SK-N-SH (cell line): ENCODE measurements at regions not wholly inside any gene's neighbourhood (a gene's known extent, or its start where the extent isn't known, plus 50 kb on each side); places are given as distances from the start of the nearest gene placed in this dataset.

Experiments
- CTCF ChIA-PET: fragments of 300-600, 350-600 bp; formaldehyde crosslinking; extraction: SDS; loops from one replicate; lab custom pipeline; 2021; lab: Yijun Ruan, JAX
- POLR2A ChIA-PET: fragments of 350-600 bp; sonication (Branson Sonifier 250); formaldehyde crosslinking; extraction: SDS; loops from one replicate; lab custom pipeline; 2020; ENCODE audit warnings: antibody characterized with exemption, inconsistent platforms; lab: Yijun Ruan, JAX
- DNase-seq: peaks from one replicate; pipeline ENCODE4 v3.0.0; 2012
- H2AFZ ChIP-seq: fragments of 200-600 bp; sonication (generic); 2 replicates; pipeline ENCODE4 v1.8.1; 2016; ENCODE audit warnings: antibody characterized with exemption, mild to moderate bottlenecking, low read depth
- H3F3A ChIP-seq: fragments of 200-600 bp; sonication (generic); replicated peaks from 2 replicates; pipeline ENCODE3; 2016; ENCODE audit warnings: antibody characterized with exemption, mild to moderate bottlenecking; ENCODE audit not compliant: insufficient read depth
- H3K27ac ChIP-seq, 2 experiments: fragments of 200-500 bp in 1 of 2; fragments of 200-600 bp in 1 of 2; sonication (Bioruptor generic) in 1 of 2; sonication (generic), shearing (Covaris generic) in 1 of 2; 2 replicates each; pipeline versions ENCODE4 v1.5.1 to v1.6.1; 2014 to 2016; ENCODE audit warnings: low read depth in 2 of 2, inconsistent platforms in 1 of 2, low read length in 1 of 2, mild to moderate bottlenecking in 1 of 2, mixed read lengths in 1 of 2
- H3K27me3 ChIP-seq: fragments of 200-600 bp; sonication (generic), shearing (Covaris generic); 2 replicates; pipeline ENCODE4 v1.6.1; 2016; ENCODE audit warnings: mixed run types; ENCODE audit not compliant: insufficient read depth
- H3K36me3 ChIP-seq, 2 experiments: fragments of 200-500 bp in 1 of 2; fragments of 200-600 bp in 1 of 2; sonication (Bioruptor generic) in 1 of 2; sonication (generic) in 1 of 2; replicated peaks in 1 of 2; 2 replicates each; pipeline versions ENCODE3 to v1.5.1; 2014 to 2016; ENCODE audit warnings: low read length in 1 of 2, mild to moderate bottlenecking in 1 of 2; ENCODE audit not compliant: insufficient read depth in 2 of 2, control insufficient read depth in 1 of 2
- H3K4me1 ChIP-seq, 2 experiments: fragments of 200-500 bp in 1 of 2; fragments of 200-600 bp in 1 of 2; sonication (Bioruptor generic) in 1 of 2; sonication (generic), shearing (Covaris generic) in 1 of 2; 2 replicates each; pipeline versions ENCODE4 v1.5.1 to v1.6.1; 2014 to 2016; ENCODE audit warnings: low read depth in 1 of 2, low read length in 1 of 2, mixed run types in 1 of 2; ENCODE audit not compliant: insufficient read depth in 2 of 2, control insufficient read depth in 1 of 2
- H3K4me2 ChIP-seq: fragments of 200-600 bp; sonication (generic), shearing (Covaris generic); 2 replicates; pipeline ENCODE4 v1.6.1; 2017; ENCODE audit warnings: mixed run types
- H3K4me3 ChIP-seq, 2 experiments: fragments of 200-500 bp in 1 of 2; fragments of 200-600 bp in 1 of 2; sonication (Bioruptor generic) in 1 of 2; sonication (generic), shearing (Covaris generic) in 1 of 2; 2 replicates each; pipeline versions ENCODE4 v1.5.1 to v1.8.1; 2014 to 2016; ENCODE audit warnings: low read depth in 2 of 2, inconsistent platforms in 1 of 2, low read length in 1 of 2, mild to moderate bottlenecking in 1 of 2, mixed read lengths in 1 of 2, moderate library complexity in 1 of 2
- H3K79me2 ChIP-seq: fragments of 200-600 bp; sonication (generic); 2 replicates; pipeline ENCODE4 v1.8.1; 2017; ENCODE audit warnings: mild to moderate bottlenecking; ENCODE audit not compliant: insufficient read depth
- H3K9ac ChIP-seq: fragments of 200-600 bp; sonication (generic); 2 replicates; pipeline ENCODE4 v1.6.1; 2017; ENCODE audit warnings: mixed run types
- H3K9me2 ChIP-seq: fragments of 200-600 bp; sonication (generic); 2 replicates; pipeline ENCODE4 v1.6.1; 2017; ENCODE audit warnings: mixed run types
- H3K9me3 ChIP-seq: fragments of 200-600 bp; sonication (generic); 2 replicates; pipeline ENCODE4 v1.6.1; 2017; ENCODE audit warnings: mixed run types, mild to moderate bottlenecking, moderate library complexity
- H4K20me1 ChIP-seq: fragments of 200-600 bp; sonication (generic); 2 replicates; pipeline ENCODE4 v1.6.1; 2017; ENCODE audit warnings: mild to moderate bottlenecking, mixed run types; ENCODE audit not compliant: insufficient read depth
- CHD2 ChIP-seq: fragments of 150-350 bp; IDR thresholded peaks from 2 replicates; pipeline ENCODE4 v1.6.1; 2018; ENCODE audit warnings: low read length; ENCODE audit not compliant: partially characterized antibody
- ELF1 ChIP-seq: IDR thresholded peaks from 2 replicates; pipeline ENCODE4 v1.4.0; 2012
- MEF2A ChIP-seq: IDR thresholded peaks from 2 replicates; pipeline ENCODE4 v1.4.0; 2012; ENCODE audit warnings: low read depth, borderline replicate concordance
- NRF1 ChIP-seq: IDR thresholded peaks from 2 replicates; pipeline ENCODE4 v1.6.1; 2012; ENCODE audit warnings: low read depth, mild to moderate bottlenecking, low read length
- RFX5 ChIP-seq: IDR thresholded peaks from 2 replicates; pipeline ENCODE4 v1.6.1; 2012; ENCODE audit warnings: mild to moderate bottlenecking, improper control_type of control experiment, low read length
- TAF1 ChIP-seq: IDR thresholded peaks from 2 replicates; pipeline ENCODE4 v1.6.1; 2012; ENCODE audit warnings: low read depth, mild to moderate bottlenecking, low read length, moderate library complexity, borderline replicate concordance
- TCF12 ChIP-seq: IDR thresholded peaks from 2 replicates; pipeline ENCODE4 v1.4.0; 2012
- YY1 ChIP-seq: IDR thresholded peaks from 2 replicates; pipeline ENCODE4 v1.4.0; 2012; ENCODE audit warnings: low read depth, mild to moderate bottlenecking
- ZBTB33 ChIP-seq: IDR thresholded peaks from 2 replicates; pipeline ENCODE4 v1.4.0; 2012; ENCODE audit warnings: low read depth, borderline replicate concordance
- WGBS: methylation state at CpG from one replicate; pipeline ENCODE4 v1.1.6; 2017; ENCODE audit warnings: low lambda C conversion rate; 5-methylcytosine and 5-hydroxymethylcytosine counted together
- TF ChIP-seq, protein P1 (sequence below): fragments of 150-350 bp; IDR thresholded peaks from 2 replicates; pipeline ENCODE4 v1.6.1; 2017; ENCODE audit warnings: antibody characterized with exemption, low read length, low read depth, borderline replicate concordance
- TF ChIP-seq, protein P2 (sequence below): fragments of 150-350 bp; IDR thresholded peaks from 2 replicates; pipeline ENCODE4 v1.6.1; 2016; ENCODE audit warnings: mild to moderate bottlenecking, low read depth, low read length
- TF ChIP-seq, protein P3 (sequence below): IDR thresholded peaks from 2 replicates; pipeline ENCODE4 v1.6.1; 2012; ENCODE audit warnings: mild to moderate bottlenecking, low read depth, low read length, moderate library complexity
- TF ChIP-seq, protein P4 (sequence below): fragments of 200-600 bp; sonication (generic); IDR thresholded peaks from 2 replicates; pipeline ENCODE4 v1.6.1; 2017; ENCODE audit warnings: antibody characterized with exemption, mild to moderate bottlenecking, moderate library complexity

DNA sequence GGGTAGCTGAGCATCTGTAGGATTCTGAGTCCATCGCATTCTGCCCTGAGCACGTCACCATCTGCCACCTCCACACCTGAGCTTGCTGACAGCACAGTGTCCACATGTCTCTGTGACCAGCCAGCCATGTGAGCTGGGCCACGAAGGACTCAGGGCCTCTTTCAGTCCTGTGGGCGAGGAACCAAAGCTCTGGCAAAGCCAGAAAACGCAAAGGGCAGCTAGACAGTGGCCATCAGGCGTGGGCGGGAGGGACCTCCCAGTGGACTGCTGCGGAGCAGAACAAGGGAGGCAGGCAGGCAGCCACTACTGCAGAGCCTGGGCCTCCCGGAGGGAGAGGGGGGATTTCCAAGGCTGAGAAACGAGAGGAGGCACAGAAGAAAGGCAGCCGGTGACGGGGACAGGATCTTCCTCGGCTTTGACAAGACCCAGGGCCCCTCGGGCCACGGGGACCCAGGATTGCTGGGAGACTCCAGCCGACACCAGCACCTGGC lies 274.6 kb upstream of the SALL3 start:
- no peaks in the 10 kb centered on the region for H3F3A ChIP-seq
- CTCF ChIA-PET, result no interaction called here
- POLR2A ChIA-PET, result no interaction called here

DNA sequence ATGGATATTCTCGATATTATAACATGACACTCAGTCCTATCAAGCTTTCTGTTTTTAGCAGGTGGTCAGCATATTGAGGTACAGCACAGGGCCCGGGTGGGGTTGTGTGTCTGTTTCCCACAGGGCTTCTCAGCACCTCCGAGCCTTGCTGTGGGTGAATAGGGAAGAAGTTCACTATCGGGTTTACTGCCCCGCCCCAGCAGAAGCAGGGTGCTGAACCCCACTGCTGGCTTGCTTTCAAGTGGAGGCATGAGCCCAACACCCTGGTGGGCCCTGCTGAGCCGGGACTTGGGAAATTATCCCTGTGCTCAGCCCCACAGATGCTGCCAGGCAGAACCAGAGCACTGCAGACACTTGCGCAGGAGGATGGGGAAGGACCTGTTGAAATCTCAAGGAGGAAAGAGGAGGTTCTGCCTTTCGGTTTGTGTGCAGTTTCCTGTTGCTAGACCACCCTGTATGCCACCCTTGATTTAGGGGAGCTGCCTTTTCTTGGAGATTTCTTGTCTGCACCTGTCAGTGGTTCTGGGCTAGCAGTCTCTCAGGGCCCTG lies 270.3 kb upstream of the SALL3 start:
- no peak for TF ChIP-seq TAF1
- TF ChIP-seq RFX5, result no peak
- no peak for TF ChIP-seq NRF1
- TF ChIP-seq, protein P1, sequence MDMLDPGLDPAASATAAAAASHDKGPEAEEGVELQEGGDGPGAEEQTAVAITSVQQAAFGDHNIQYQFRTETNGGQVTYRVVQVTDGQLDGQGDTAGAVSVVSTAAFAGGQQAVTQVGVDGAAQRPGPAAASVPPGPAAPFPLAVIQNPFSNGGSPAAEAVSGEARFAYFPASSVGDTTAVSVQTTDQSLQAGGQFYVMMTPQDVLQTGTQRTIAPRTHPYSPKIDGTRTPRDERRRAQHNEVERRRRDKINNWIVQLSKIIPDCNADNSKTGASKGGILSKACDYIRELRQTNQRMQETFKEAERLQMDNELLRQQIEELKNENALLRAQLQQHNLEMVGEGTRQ, result no peak
- TF ChIP-seq, protein P2, sequence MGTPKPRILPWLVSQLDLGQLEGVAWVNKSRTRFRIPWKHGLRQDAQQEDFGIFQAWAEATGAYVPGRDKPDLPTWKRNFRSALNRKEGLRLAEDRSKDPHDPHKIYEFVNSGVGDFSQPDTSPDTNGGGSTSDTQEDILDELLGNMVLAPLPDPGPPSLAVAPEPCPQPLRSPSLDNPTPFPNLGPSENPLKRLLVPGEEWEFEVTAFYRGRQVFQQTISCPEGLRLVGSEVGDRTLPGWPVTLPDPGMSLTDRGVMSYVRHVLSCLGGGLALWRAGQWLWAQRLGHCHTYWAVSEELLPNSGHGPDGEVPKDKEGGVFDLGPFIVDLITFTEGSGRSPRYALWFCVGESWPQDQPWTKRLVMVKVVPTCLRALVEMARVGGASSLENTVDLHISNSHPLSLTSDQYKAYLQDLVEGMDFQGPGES, result no peak
- no peak for TF ChIP-seq MEF2A
- no peak for TF ChIP-seq ZBTB33
- no peak for TF ChIP-seq ELF1
- no peak for TF ChIP-seq YY1
- no peak for TF ChIP-seq CHD2
- no peak for TF ChIP-seq TCF12
- TF ChIP-seq, protein P3, sequence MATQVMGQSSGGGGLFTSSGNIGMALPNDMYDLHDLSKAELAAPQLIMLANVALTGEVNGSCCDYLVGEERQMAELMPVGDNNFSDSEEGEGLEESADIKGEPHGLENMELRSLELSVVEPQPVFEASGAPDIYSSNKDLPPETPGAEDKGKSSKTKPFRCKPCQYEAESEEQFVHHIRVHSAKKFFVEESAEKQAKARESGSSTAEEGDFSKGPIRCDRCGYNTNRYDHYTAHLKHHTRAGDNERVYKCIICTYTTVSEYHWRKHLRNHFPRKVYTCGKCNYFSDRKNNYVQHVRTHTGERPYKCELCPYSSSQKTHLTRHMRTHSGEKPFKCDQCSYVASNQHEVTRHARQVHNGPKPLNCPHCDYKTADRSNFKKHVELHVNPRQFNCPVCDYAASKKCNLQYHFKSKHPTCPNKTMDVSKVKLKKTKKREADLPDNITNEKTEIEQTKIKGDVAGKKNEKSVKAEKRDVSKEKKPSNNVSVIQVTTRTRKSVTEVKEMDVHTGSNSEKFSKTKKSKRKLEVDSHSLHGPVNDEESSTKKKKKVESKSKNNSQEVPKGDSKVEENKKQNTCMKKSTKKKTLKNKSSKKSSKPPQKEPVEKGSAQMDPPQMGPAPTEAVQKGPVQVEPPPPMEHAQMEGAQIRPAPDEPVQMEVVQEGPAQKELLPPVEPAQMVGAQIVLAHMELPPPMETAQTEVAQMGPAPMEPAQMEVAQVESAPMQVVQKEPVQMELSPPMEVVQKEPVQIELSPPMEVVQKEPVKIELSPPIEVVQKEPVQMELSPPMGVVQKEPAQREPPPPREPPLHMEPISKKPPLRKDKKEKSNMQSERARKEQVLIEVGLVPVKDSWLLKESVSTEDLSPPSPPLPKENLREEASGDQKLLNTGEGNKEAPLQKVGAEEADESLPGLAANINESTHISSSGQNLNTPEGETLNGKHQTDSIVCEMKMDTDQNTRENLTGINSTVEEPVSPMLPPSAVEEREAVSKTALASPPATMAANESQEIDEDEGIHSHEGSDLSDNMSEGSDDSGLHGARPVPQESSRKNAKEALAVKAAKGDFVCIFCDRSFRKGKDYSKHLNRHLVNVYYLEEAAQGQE, result no peak
- no peak for DNase-seq
- no peak overlapping the region for H3K27ac ChIP-seq
- H3K36me3 ChIP-seq, result no peaks in the 10 kb centered on the region
- H3K9me3 ChIP-seq, result no peaks in the 10 kb centered on the region
- H3K9ac ChIP-seq, result no peak overlapping the region
- H3K4me1 ChIP-seq, result no peaks in the 10 kb centered on the region
- no peak overlapping the region for H3K4me2 ChIP-seq
- POLR2A ChIA-PET, result no interaction called here
- no peaks in the 10 kb centered on the region for H3K9me2 ChIP-seq
- H3K4me3 ChIP-seq, result no peak overlapping the region
- H3K27me3 ChIP-seq, result no peaks in the 10 kb centered on the region; the same call in 1 of the 2 replicates
- 4% methylated on average over 6 of the region's 8 CpGs for WGBS
- CTCF ChIA-PET, result no interaction called here
- no peaks in the 10 kb centered on the region for H3K79me2 ChIP-seq
- no peaks in the 10 kb centered on the region for H3F3A ChIP-seq
- H2AFZ ChIP-seq, result no peak overlapping the region
- no peaks in the 10 kb centered on the region for H4K20me1 ChIP-seq

More for the DNA sequence above, 274.6 kb upstream of the SALL3 start:
- Histone ChIP-seq H3K9me2 (no peaks in the 10 kb centered on the region), H3K4me3 (no peak overlapping the region), H3K4me1 (no peaks in the 10 kb centered on the region), H3K27me3 (peaks cover 19% of the 10 kb centered on the region; the same call in 1 of the 2 replicates), H2AFZ (no peak overlapping the region), H3K9me3 (no peaks in the 10 kb centered on the region), H3K36me3 (no peaks in the 10 kb centered on the region), H4K20me1 (no peaks in the 10 kb centered on the region), H3K79me2 (no peaks in the 10 kb centered on the region), H3K9ac (no peak overlapping the region), H3K4me2 (no peak overlapping the region), H3K27ac (no peak overlapping the region)
- TF ChIP-seq, protein P4, sequence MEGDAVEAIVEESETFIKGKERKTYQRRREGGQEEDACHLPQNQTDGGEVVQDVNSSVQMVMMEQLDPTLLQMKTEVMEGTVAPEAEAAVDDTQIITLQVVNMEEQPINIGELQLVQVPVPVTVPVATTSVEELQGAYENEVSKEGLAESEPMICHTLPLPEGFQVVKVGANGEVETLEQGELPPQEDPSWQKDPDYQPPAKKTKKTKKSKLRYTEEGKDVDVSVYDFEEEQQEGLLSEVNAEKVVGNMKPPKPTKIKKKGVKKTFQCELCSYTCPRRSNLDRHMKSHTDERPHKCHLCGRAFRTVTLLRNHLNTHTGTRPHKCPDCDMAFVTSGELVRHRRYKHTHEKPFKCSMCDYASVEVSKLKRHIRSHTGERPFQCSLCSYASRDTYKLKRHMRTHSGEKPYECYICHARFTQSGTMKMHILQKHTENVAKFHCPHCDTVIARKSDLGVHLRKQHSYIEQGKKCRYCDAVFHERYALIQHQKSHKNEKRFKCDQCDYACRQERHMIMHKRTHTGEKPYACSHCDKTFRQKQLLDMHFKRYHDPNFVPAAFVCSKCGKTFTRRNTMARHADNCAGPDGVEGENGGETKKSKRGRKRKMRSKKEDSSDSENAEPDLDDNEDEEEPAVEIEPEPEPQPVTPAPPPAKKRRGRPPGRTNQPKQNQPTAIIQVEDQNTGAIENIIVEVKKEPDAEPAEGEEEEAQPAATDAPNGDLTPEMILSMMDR, result no peak
- no peak for DNase-seq
- 0% methylated on average over 8 of the region's 16 CpGs for WGBS
